Endodermal cell (in vitro differentiated cells): ENCODE measurements at regions not wholly inside any gene's neighbourhood (a gene's known extent, or its start where the extent isn't known, plus 50 kb on each side); places are given as distances from the start of the nearest gene placed in this dataset.

ENCODE experiments used
- DNase-seq: peaks from one replicate; pipeline ENCODE4 v3.0.0-alpha.2; 2017
- H3K27ac ChIP-seq: 2 replicates; pipeline ENCODE4 v1.5.1; 2013; ENCODE audit warnings: mild to moderate bottlenecking, low read depth, low read length, moderate library complexity
- H3K27me3 ChIP-seq: 2 replicates; pipeline ENCODE4 v1.6.1; 2013; ENCODE audit warnings: mild to moderate bottlenecking, low read length, moderate library complexity; ENCODE audit not compliant: insufficient read depth, control insufficient read depth, poor library complexity, severe bottlenecking
- H3K36me3 ChIP-seq: 2 replicates; pipeline ENCODE4 v1.7.0; 2013; ENCODE audit warnings: mild to moderate bottlenecking, low read length, moderate library complexity; ENCODE audit not compliant: control insufficient read depth, insufficient read depth
- H3K4me1 ChIP-seq: one replicate; pipeline ENCODE4 v1.7.0; 2013; ENCODE audit warnings: low read length; ENCODE audit not compliant: control insufficient read depth, insufficient read depth
- H3K4me3 ChIP-seq: 2 replicates; pipeline ENCODE4 v1.5.1; 2013; ENCODE audit warnings: mild to moderate bottlenecking, low read length, moderate library complexity
- H3K9ac ChIP-seq: 2 replicates; pipeline ENCODE4 v1.6.1; 2013; ENCODE audit warnings: mild to moderate bottlenecking, low read length, moderate library complexity; ENCODE audit not compliant: poor library complexity, severe bottlenecking; ENCODE audit errors: extremely low read depth
- H3K9me3 ChIP-seq: 2 replicates; pipeline ENCODE4 v1.6.1; 2013; ENCODE audit warnings: mild to moderate bottlenecking, low read length, moderate library complexity; ENCODE audit not compliant: control insufficient read depth
- H3K27ac Mint-ChIP-seq: 2 replicates; pipeline ENCODE4 v1.8.0; 2020; ENCODE audit warnings: mixed read lengths
- H3K27me3 Mint-ChIP-seq: 2 replicates; pipeline ENCODE4 v1.8.0; 2021; ENCODE audit warnings: mild to moderate bottlenecking, mixed read lengths; ENCODE audit not compliant: insufficient read depth
- H3K36me3 Mint-ChIP-seq: 2 replicates; pipeline ENCODE4 v1.8.0; 2020; ENCODE audit warnings: low read depth, mixed read lengths
- H3K4me1 Mint-ChIP-seq: 2 replicates; pipeline ENCODE4 v1.8.0; 2020; ENCODE audit warnings: mixed read lengths
- H3K4me3 Mint-ChIP-seq: 2 replicates; pipeline ENCODE4 v1.8.0; 2020; ENCODE audit warnings: mild to moderate bottlenecking, moderate library complexity, mixed read lengths
- H3K9me3 Mint-ChIP-seq: 2 replicates; pipeline ENCODE4 v1.8.0; 2020; ENCODE audit warnings: mild to moderate bottlenecking, mixed read lengths
- whole genome bisulfite sequencing, 2 experiments: methylation state at CpG; one replicate each; pipeline versions ENCODE4 v1.1.5 to v1.1.7; 2013; ENCODE audit warnings: missing lambda C conversion rate in 2 of 2, mixed read lengths in 1 of 2; ENCODE audit not compliant: insufficient coverage in 1 of 2, insufficient read length in 1 of 2; 5-methylcytosine and 5-hydroxymethylcytosine counted together
- TF ChIP-seq, protein P1 (sequence below): fragments of 200-600 bp; sonication (generic); conservative IDR thresholded peaks from 2 replicates; pipeline ENCODE4 v1.5.0; 2021; ENCODE audit warnings: antibody characterized with exemption, mild to moderate bottlenecking

DNA sequence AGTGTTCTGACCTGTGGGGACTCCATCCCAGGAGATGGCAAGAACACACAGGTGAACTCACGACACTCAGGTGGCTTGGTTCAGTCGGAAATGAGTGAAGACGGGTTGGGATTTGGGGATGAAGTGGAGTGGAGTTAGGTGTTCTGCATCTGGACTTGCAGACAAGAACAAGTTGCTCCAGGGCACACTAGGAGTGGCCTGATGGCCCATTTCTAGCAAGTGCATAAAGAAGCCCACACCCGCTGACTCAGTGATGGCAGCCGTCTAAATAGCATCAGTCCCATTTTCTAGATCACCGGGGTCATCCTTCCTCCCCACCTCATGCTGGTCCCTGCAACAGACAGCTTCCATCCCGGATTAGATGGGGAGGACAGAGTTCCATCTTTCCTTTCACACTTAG is 278.4 kb downstream of the C1orf94 start:
- Mint-ChIP-seq H3K27ac (no peak overlapping the region), H3K4me1 (peaks cover 3% of the 10 kb centered on the region), H3K4me3 (no peak overlapping the region), H3K36me3 (no peaks in the 10 kb centered on the region), H3K27me3 (peaks cover 22% of the 10 kb centered on the region), H3K9me3 (no peaks in the 10 kb centered on the region)
- no peaks in the 10 kb centered on the region for H3K36me3 ChIP-seq
- no peak overlapping the region for H3K27ac ChIP-seq
- TF ChIP-seq, protein P1, sequence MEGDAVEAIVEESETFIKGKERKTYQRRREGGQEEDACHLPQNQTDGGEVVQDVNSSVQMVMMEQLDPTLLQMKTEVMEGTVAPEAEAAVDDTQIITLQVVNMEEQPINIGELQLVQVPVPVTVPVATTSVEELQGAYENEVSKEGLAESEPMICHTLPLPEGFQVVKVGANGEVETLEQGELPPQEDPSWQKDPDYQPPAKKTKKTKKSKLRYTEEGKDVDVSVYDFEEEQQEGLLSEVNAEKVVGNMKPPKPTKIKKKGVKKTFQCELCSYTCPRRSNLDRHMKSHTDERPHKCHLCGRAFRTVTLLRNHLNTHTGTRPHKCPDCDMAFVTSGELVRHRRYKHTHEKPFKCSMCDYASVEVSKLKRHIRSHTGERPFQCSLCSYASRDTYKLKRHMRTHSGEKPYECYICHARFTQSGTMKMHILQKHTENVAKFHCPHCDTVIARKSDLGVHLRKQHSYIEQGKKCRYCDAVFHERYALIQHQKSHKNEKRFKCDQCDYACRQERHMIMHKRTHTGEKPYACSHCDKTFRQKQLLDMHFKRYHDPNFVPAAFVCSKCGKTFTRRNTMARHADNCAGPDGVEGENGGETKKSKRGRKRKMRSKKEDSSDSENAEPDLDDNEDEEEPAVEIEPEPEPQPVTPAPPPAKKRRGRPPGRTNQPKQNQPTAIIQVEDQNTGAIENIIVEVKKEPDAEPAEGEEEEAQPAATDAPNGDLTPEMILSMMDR: no peak
- H3K9me3 ChIP-seq: no peaks in the 10 kb centered on the region
- H3K9ac ChIP-seq: no peak overlapping the region
- H3K4me1 ChIP-seq: no peaks in the 10 kb centered on the region
- no peak for DNase-seq
- H3K4me3 ChIP-seq: no peak overlapping the region
- WGBS, 2 experiments: 92 to 93% methylated on average over 5 to 7 of the region's 7 CpGs
- H3K27me3 ChIP-seq: no peaks in the 10 kb centered on the region

DNA sequence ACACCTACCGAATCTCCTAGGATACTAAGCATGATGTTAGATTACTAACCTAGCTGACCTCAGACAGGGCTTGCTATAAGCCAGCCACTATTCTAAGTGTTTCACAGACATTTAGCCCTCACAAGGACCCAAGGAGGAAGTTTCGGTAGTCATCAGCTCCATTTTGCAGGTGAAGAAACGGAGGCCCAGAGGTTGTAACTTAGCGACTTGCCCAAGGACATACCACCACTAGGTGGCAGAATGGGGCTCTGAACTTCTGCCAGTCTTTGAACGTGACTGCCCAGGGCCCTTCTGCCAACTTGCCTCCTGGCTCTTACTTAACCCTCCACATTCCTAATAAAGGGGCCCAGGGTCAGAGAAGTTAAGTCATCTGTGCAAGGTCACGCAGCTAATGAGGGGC is 283.5 kb downstream of the C1orf94 start:
- Histone ChIP-seq H3K27ac (no peak overlapping the region), H3K9me3 (no peaks in the 10 kb centered on the region), H3K36me3 (no peaks in the 10 kb centered on the region), H3K4me3 (no peak overlapping the region), H3K27me3 (peaks cover 10% of the 10 kb centered on the region), H3K4me1 (no peaks in the 10 kb centered on the region), H3K9ac (no peak overlapping the region)
- 67 to 97% methylated on average over 5 to 6 of the region's 6 CpGs for WGBS, 2 experiments
- Mint-ChIP-seq H3K27me3 (peaks cover 24% of the 10 kb centered on the region), H3K4me1 (no peaks in the 10 kb centered on the region), H3K36me3 (no peaks in the 10 kb centered on the region), H3K9me3 (no peaks in the 10 kb centered on the region), H3K27ac (no peak overlapping the region), H3K4me3 (no peak overlapping the region)
- peak; percentile 86 for DNase-seq
- TF ChIP-seq, protein P1: peak; percentile 85

DNA sequence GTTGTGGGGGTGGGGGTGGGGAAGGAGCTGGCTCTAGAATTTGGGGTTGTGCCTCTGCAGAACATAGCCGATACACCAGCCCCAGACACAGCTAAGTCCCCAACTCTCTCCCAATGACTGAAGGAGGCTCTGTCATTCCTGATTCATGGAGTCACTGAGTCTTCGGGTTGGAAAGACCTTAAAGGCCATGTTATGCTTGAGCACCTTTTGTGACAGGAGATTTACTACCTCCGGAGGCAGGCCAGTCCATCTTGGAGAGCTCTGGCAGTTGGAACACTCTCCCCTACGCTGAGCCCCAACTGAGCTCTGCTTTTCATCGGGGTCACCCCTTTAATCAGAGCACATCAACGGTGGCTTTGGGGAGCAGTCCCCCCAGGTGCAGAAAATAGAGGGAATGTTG is 284.4 kb upstream of the GJB5 start:
- no peaks in the 10 kb centered on the region for H3K9me3 Mint-ChIP-seq
- H3K36me3 Mint-ChIP-seq: no peaks in the 10 kb centered on the region
- DNase-seq: peak; percentile 21
- no peak overlapping the region for H3K4me3 ChIP-seq
- no peak overlapping the region for H3K9ac ChIP-seq
- TF ChIP-seq, protein P1: no peak
- H3K27me3 ChIP-seq: peaks cover 13% of the 10 kb centered on the region
- H3K4me1 ChIP-seq: no peaks in the 10 kb centered on the region
- 78 to 88% methylated on average over 2 to 6 of the region's 6 CpGs for WGBS, 2 experiments
- H3K27ac Mint-ChIP-seq: no peak overlapping the region
- no peak overlapping the region for H3K27ac ChIP-seq
- peaks cover 2% of the 10 kb centered on the region for H3K27me3 Mint-ChIP-seq
- H3K4me3 Mint-ChIP-seq: no peak overlapping the region
- no peaks in the 10 kb centered on the region for H3K36me3 ChIP-seq
- H3K4me1 Mint-ChIP-seq: no peaks in the 10 kb centered on the region
- no peaks in the 10 kb centered on the region for H3K9me3 ChIP-seq
